Peyer's patch (tissue), 4 donors: ENCODE measurements at regions not wholly inside any gene's neighbourhood (a gene's known extent, or its start where the extent isn't known, plus 50 kb on each side); places are given as distances from the start of the nearest gene placed in this dataset.

Source experiments
- CTCF ChIP-seq, 6 experiments: fragments of 450-650 bp in 4 of 6; fragments of 200-600 bp in 2 of 6; sonication (generic) in 1 of 6; IDR thresholded peaks; one replicate each; pipeline ENCODE4 v1.5.1; 2017 to 2019; ENCODE audit warnings: antibody characterized with exemption in 6 of 6, mild to moderate bottlenecking in 3 of 6, moderate library complexity in 1 of 6
- POLR2A ChIP-seq, 2 donors: fragments of 450-650 bp; IDR thresholded peaks; one replicate each; pipeline ENCODE4 v1.5.1; 2017; ENCODE audit warnings: antibody characterized with exemption in 2 of 2, mild to moderate bottlenecking in 2 of 2, moderate library complexity in 2 of 2

- TF ChIP-seq POLR2A (IDR thresholded peaks at IDR 0.05) (no peak), CTCF (IDR thresholded peaks at IDR 0.05) (no peak)
These were observed 314.7 kb downstream of the PDGFC start for GRCh38 chr4:156656896-156657295.
